ENCODE measurements at regions not wholly inside any gene's neighbourhood (a gene's known extent, or its start where the extent isn't known, plus 50 kb on each side); places are given as distances from the start of the nearest gene placed in this dataset.

DNA sequence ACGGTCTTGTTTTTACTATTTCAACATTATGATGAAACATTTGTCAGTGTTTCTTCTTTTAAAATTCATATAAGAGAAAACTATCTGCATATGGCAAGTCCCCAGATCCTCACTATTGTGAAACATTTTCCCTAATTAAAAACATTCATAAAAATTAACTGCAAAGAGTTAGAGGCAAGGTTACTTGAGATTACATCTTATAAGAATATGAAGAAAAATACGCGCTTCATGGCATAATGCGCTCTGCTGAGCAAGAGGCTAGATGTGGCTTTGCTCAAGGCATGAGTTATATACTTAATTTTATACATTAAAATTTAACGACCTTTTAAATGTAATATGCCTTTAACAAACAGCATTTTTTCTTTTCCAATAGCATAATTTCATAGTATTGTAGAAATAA lies 166.4 kb upstream of the RPRM start:
- no peak overlapping the region for H4K91ac ChIP-seq (ENCODE audit: insufficient read length, low read depth, low read length)
- H3K23ac ChIP-seq (ENCODE audit: insufficient read length, low read depth, low read length) = no peak overlapping the region
- no peaks in the 10 kb centered on the region for H3K36me3 Mint-ChIP-seq (ENCODE audit: insufficient read depth in 1 of 3, low read depth in 3 of 3)
- H3K4me2 ChIP-seq (ENCODE audit: insufficient read depth, insufficient read length, low read length) = no peak overlapping the region
- H3K27me3 ChIP-seq (ENCODE audit: insufficient read depth, low read length) = no peaks in the 10 kb centered on the region
- H3K9ac ChIP-seq (ENCODE audit: extremely low read depth, insufficient read length, low read length) = no peak overlapping the region
- no peaks in the 10 kb centered on the region for H3K23me2 ChIP-seq (ENCODE audit: insufficient read length, low read depth, low read length, poor library complexity, severe bottlenecking)
- H4K5ac ChIP-seq (ENCODE audit: insufficient read length, low read depth, low read length) = no peak overlapping the region
- no peak overlapping the region for H2BK20ac ChIP-seq (ENCODE audit: low read depth, low read length, poor library complexity, severe bottlenecking)
- WGBS (ENCODE audit: extremely low coverage, insufficient read length, low lambda C conversion rate) = no CpG with 5 or more reads among the region's 5 CpGs
- H3K4me3 Mint-ChIP-seq = no peak overlapping the region
- no peaks in the 10 kb centered on the region for H3K9me3 ChIP-seq (ENCODE audit: control insufficient read depth, low read depth, low read length)
- no peak overlapping the region for H3K14ac ChIP-seq (ENCODE audit: insufficient read depth, low read length)
- H3K27ac ChIP-seq (ENCODE audit: insufficient read length, low read depth, low read length) = no peak overlapping the region
- no peaks in the 10 kb centered on the region for H4K20me1 ChIP-seq (ENCODE audit: control insufficient read depth, insufficient read depth, insufficient read length)
- DNase-seq = no peak
- no peak overlapping the region for H3T11ph ChIP-seq (ENCODE audit: low read length)
- H3K4ac ChIP-seq (ENCODE audit: low read depth, low read length) = no peak overlapping the region
- H3K4me1 ChIP-seq (ENCODE audit: insufficient read depth, low read length) = no peaks in the 10 kb centered on the region
- H4K8ac ChIP-seq (replicated peaks; ENCODE audit: insufficient read length, low read depth, low read length) = no peak overlapping the region
- no peaks in the 10 kb centered on the region for H3K27me3 Mint-ChIP-seq (ENCODE audit: low read depth)
- no peak overlapping the region for H2AFZ ChIP-seq (ENCODE audit: low read length)
- H3K9me3 Mint-ChIP-seq = no peaks in the 10 kb centered on the region
- no peak overlapping the region for H3K27ac Mint-ChIP-seq
- H2BK12ac ChIP-seq (ENCODE audit: insufficient read length, low read depth, low read length) = no peak overlapping the region
- H3K56ac ChIP-seq (ENCODE audit: insufficient read length, low read depth, low read length) = no peak overlapping the region
- H3K79me2 ChIP-seq (ENCODE audit: insufficient read depth, low read length) = no peaks in the 10 kb centered on the region
- no peaks in the 10 kb centered on the region for H3K4me1 Mint-ChIP-seq
- H2AK5ac ChIP-seq (ENCODE audit: insufficient read length, low read length) = no peak overlapping the region
- no peaks in the 10 kb centered on the region for H3K79me1 ChIP-seq (ENCODE audit: insufficient read depth, low read depth, low read length, poor library complexity, severe bottlenecking)
- no peak overlapping the region for H2BK120ac ChIP-seq (ENCODE audit: low read depth, low read length, poor library complexity, severe bottlenecking)
- H3K18ac ChIP-seq (ENCODE audit: insufficient read length, low read depth, low read length) = no peak overlapping the region
- H2BK5ac ChIP-seq (ENCODE audit: insufficient read length, low read length) = no peak overlapping the region
- no peak overlapping the region for H2BK15ac ChIP-seq (ENCODE audit: low read depth, low read length)
- TF ChIP-seq, protein P1, sequence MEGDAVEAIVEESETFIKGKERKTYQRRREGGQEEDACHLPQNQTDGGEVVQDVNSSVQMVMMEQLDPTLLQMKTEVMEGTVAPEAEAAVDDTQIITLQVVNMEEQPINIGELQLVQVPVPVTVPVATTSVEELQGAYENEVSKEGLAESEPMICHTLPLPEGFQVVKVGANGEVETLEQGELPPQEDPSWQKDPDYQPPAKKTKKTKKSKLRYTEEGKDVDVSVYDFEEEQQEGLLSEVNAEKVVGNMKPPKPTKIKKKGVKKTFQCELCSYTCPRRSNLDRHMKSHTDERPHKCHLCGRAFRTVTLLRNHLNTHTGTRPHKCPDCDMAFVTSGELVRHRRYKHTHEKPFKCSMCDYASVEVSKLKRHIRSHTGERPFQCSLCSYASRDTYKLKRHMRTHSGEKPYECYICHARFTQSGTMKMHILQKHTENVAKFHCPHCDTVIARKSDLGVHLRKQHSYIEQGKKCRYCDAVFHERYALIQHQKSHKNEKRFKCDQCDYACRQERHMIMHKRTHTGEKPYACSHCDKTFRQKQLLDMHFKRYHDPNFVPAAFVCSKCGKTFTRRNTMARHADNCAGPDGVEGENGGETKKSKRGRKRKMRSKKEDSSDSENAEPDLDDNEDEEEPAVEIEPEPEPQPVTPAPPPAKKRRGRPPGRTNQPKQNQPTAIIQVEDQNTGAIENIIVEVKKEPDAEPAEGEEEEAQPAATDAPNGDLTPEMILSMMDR (conservative IDR thresholded peaks at IDR 0.05) = no peak
